CD4-positive, alpha-beta T cell treated with Interleukin-17A for 4 hours (primary cell): ENCODE measurements at regions not wholly inside any gene's neighbourhood (a gene's known extent, or its start where the extent isn't known, plus 50 kb on each side); places are given as distances from the start of the nearest gene placed in this dataset.

Experiments used
- DNase-seq: peaks from one replicate; pipeline ENCODE4 v3.0.0-alpha.2; 2020; ENCODE audit warnings: mixed read lengths

DNA sequence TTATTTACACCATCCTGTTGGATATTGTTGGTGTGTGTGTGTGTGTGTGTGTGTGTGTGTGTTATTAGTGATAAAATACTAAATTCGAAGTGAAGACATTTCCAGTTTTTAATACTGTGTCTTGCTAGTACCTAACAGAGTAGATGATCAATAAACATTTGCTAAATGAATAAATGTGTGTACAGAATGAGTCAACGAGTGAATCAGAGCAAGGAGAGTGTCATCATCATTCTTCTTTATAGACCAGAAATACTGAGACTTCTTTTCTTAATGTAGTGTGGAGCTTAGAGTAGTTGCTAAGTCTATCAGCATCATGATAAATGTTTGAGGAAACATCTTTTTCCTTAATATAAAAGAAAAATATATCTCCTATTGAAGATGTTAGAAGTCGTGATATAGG lies 169.7 kb upstream of the SATB2 start:
- DNase-seq: no peak

- no peak for DNase-seq
These were observed 167.2 kb upstream of the SATB2 start for GRCh38 chr2:199624958-199625357.

- DNase-seq: no peak
These were observed 154.9 kb upstream of the SATB2 start for GRCh38 chr2:199612509-199613130.

- no peak for DNase-seq
These were observed 150.2 kb upstream of the SATB2 start for GRCh38 chr2:199607914-199608313.

- DNase-seq: no peak
These were observed 148.5 kb upstream of the SATB2 start for GRCh38 chr2:199606193-199606780.

GRCh38 chr2:199603721-199604291 lies 146.1 kb upstream of the SATB2 start:
- no peak for DNase-seq

GRCh38 chr2:199602896-199603717 lies 145.4 kb upstream of the SATB2 start:
- no peak for DNase-seq

GRCh38 chr2:199602271-199602895 lies 144.6 kb upstream of the SATB2 start:
- DNase-seq: no peak

GRCh38 chr2:199596549-199596948 lies 138.8 kb upstream of the SATB2 start:
- DNase-seq: no peak

DNA sequence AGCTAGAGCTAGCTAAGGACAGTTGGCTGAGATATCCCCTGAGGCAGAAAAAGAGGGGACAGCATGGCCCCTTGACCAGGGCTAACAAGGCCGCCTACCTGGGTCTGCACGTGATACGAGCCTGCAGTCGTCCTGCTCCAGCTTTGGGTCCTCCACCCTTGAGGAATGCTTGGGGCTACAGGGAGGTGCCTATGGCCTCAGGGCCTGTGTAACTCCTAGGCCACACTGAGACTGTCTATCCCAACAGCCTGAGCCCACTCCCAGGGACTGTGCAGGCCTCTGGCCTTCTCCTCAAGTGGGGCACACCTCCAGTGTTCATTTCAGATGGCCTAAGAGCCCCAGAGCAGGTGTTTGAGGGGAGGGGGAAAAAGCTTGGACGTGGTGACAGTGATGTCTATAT lies 136.7 kb upstream of the SATB2 start:
- no peak for DNase-seq

GRCh38 chr2:199591826-199592225 lies 134.1 kb upstream of the SATB2 start:
- no peak for DNase-seq

- no peak for DNase-seq
These were observed 132.8 kb upstream of the SATB2 start for GRCh38 chr2:199590321-199591203.

- DNase-seq: no peak
These were observed 131.6 kb upstream of the SATB2 start for GRCh38 chr2:199589306-199589705.

DNA sequence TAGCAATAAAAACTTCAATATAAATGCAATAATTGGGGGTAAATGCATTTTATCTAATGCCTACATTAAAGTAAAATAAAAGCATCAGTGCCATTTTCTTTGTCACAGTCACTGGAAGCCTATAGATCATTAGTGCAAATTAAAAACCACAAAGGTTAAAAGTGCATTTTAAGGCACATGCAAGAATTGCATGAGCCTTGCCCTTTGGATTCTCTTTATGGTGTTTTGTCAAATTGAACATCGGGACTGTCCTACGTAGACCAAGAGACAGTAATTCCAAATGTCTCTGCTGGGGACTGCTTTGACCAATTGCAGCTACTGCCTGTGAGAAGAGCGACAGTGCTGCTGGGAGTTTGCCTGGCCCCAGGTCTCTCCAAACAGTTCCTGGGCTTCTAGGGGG lies 130.3 kb upstream of the SATB2 start:
- no peak for DNase-seq

GRCh38 chr2:199586646-199587045 lies 128.9 kb upstream of the SATB2 start:
- no peak for DNase-seq

- no peak for DNase-seq
These were observed 125.9 kb upstream of the SATB2 start for GRCh38 chr2:199583676-199584075.

- DNase-seq: no peak
These were observed 124.2 kb upstream of the SATB2 start for GRCh38 chr2:199581935-199582360.

DNA sequence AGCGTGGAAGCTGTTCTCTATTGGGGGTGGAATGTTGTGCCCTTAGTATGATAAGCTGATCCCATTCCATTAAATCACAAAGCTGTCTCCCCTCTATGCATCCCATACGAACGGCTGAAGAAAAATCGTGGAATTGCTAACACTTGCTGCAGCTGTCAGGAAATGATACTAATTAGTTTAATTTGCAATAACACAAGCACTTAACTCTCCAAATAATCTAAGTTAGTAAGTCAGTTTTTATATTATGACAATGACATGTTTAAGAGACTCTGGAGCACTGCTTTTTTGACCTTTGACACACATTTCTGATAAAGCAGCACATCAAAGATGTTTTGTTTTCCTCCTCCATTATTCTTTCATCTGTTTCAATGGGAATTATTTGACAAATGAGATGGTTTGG lies 123.7 kb upstream of the SATB2 start:
- DNase-seq: no peak

DNA sequence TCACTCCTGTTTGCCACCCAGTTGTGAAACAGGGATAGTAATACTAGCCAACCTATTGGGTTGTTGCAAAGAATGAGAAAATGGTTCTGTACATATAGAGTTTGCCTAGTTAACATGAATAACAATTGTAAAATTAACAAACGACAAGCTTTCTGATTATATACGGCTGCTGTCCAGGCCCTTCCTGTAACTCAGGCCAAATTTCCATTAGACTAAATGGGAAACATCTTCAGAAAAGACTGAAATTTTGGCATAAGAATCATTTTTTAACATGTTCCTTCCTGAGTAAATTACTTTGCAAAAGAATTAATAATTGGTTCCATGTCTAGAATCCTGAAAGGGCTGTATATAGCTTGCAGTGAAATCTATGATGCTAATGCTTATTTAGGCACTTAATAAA lies 117.7 kb upstream of the SATB2 start:
- DNase-seq: no peak

DNA sequence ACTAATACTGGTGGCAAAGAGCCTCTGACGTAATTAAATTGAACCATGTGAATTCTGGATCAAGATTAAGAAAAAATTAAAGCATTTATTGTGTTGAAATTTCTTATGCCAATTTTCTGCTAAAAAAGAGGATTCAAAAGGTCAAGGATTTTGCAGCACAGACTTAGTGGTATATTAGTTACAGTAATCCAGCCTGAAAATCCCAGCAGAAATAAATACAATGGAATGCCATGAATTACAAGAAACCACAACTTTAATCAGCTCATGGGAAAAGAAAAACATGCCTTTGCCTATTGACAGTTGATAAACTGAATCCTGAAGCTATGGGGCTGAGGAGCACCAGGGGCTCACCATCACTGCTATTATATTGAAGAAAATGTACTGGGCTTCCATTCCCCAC lies 114.8 kb upstream of the SATB2 start:
- DNase-seq: no peak

- DNase-seq: no peak
These were observed 113.2 kb upstream of the SATB2 start for GRCh38 chr2:199570934-199571333.

DNA sequence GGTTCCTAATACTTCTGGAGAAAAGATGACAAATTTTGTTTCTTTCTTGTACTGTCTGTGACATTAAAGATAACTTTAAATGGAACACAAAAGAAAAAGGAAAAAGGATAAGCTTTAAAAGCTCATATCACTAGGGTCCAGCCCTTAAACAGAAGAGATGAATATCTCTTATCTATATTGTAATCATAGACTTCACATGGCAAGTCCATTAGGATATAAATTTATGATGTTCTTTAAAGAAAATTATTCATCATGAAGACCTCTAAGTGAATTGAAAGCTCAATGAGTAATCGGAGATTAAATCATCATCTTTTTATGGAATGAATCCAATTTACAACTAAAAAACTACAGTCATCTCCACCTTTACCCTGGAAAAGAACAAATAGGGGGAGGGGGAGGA lies 111.6 kb upstream of the SATB2 start:
- DNase-seq: no peak
